UCSD-AML1 (cell line): ENCODE measurements at regions not wholly inside any gene's neighbourhood (a gene's known extent, or its start where the extent isn't known, plus 50 kb on each side); places are given as distances from the start of the nearest gene placed in this dataset.

Source experiments
- DNase-seq: peaks from one replicate; lab custom pipeline; 2025; ENCODE audit not compliant: unreplicated experiment; lab: John Stamatoyannopoulos, UW

DNA sequence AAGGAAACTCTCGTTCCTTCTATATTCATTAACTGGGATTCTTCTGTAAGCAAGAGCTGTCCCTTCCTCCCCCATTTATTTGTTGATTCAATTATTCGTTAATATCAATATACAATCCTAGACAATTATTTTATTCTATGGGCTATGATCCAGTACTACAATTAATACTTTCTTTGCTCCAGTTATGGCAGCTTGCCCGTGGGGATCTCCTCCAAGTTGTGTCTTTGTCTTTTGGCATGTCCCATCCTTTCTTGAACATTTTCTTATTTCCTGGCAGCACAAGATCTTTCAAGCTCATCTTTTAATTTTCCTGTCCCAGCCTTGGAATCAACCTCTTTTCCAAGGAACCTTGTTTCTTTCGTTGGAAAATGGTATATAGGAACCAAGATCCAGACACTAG is 249.3 kb downstream of the GAS1 start:
- no peak for DNase-seq

- DNase-seq: no peak
Measured at GRCh38 chr9:86697213-86697612, 250.1 kb downstream of the GAS1 start.

GRCh38 chr9:86695910-86696424 is 251.3 kb downstream of the GAS1 start:
- DNase-seq: no peak

DNA sequence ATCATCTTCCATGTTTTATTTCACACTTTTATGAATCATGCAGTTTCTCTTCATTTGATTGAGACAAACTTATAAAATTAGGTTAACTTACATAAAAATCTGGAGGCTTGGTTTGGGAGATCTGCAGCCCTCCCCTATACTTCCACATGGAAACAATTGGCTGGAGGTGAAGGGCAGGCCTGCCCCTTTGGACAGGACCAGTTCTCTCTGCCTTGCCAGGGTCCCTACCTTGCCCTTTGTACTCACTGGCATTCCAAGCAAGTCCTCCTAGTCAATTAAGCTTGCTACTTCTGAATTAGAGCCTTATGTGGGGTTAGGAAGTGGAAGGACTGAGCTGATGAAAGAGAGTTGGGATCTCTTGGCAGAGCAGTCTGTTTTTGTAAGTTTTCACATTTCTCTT is 257.3 kb downstream of the GAS1 start:
- DNase-seq: no peak

DNA sequence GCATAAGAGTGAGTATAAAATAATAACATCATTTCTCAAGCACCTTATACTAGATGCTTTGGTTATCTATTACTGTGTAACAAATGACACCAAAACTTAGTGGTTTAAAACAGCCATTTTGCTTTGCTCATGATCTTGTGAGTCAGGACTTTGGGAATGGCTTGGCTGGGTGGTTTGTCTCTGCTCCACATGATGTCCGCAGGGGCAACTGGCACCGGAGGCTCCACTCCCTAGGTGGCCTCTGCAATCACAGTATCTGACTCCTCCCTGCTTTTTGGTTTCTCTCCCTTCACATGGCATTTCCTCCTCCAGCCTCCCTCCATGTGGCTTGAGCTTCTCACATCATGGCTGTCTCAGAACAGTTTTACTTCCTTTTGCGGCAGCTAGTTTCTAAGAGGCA is 259.5 kb downstream of the GAS1 start:
- no peak for DNase-seq

GRCh38 chr9:86685556-86685955 is 261.8 kb downstream of the GAS1 start:
- DNase-seq: no peak

DNA sequence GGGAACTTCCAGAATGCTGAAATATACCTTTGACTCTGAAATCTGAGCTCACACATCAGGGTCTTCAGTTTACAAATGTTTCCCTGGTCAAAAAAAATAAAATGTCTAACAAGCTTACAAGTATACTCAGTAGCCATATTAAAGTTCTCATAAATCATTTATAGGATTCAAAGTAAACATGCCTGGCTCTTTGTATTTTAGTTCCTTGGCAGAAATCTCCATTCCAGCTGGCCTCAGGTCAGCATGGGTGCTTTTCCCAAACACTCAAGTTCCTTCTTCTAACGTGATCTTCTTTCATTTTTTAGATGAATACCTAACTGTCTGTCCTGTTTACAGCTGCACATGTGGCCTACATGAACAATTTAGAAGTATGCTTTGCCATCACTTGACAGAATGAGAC is 263.2 kb downstream of the GAS1 start:
- DNase-seq: no peak

- no peak for DNase-seq
Measured at GRCh38 chr9:86682240-86682639, 265.1 kb downstream of the GAS1 start.

DNA sequence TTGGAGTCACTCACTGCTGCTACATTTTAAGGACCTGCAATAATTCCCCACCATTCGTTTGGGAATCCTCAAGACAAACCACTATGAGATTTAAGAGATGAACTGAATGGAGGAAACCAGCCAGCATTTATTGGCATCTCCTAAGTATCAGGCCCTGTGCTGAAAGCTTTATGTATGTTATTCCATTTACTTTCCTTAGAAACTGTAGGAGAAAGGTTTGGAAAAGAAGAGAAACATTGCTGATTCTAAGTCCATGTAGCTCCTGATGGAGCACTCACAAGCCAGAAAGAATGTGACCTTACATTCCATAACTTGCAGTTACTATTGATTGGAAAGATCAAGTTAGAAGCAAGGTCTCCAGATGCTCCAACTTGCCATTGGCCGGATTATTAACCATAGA is 267.4 kb downstream of the GAS1 start:
- no peak for DNase-seq

DNA sequence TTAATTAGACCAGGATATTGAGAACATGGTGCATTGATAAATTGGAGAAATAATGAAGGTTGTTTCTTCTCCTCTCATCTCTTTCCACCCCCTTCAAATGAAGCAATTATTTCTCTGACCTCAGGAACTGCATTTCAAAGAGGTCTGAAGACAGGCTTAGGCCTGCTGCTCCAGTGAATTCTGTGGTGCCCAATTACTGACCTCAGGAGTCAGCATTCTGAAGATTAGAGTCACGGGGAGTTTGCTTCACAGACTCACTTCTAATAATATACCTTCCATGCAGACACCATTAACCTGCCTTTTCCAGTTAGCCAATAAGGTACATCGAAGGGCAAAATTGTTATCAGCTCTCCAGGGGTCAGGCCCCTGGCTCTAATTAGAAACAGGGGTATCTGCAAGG is 270.9 kb downstream of the GAS1 start:
- DNase-seq: no peak

DNA sequence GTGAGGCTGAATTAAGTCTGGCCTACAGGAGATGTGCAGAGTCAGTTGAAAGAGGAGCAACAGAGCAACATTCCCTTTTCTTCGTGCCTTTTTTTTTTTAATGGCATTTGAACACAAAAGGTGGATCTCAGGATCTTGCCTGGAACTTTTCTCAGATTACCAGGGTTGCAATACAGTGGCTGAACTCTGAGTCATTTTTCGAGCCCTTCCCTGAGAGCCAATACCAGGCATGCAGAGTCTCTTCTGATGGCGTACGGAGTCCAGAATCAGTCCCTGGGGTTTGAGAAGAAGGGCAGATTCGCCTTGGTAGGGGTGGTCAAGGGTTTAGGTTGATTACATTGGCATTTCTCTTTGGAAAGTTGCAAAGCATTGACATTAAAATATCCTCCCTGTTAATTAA is 271.5 kb downstream of the GAS1 start:
- no peak for DNase-seq

DNA sequence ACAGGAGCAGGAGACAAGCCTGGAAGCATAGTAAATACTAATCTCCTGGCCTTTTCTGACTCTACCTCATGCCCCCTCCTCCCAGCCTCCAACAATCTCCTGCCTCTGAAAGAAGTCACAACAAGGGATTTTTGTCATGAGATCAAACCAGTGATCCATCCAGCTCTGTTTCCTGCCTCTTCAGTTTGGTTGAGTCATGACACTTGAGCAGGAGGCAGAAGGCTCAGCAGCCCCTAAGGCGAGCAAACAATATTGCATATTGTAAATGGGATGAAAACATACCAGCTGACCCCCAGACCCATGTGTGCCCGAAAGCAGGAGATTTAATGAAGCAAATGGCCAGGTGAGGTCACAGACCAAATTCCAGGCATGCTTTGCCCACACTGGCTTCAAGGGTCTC is 272.8 kb downstream of the GAS1 start:
- no peak for DNase-seq

DNA sequence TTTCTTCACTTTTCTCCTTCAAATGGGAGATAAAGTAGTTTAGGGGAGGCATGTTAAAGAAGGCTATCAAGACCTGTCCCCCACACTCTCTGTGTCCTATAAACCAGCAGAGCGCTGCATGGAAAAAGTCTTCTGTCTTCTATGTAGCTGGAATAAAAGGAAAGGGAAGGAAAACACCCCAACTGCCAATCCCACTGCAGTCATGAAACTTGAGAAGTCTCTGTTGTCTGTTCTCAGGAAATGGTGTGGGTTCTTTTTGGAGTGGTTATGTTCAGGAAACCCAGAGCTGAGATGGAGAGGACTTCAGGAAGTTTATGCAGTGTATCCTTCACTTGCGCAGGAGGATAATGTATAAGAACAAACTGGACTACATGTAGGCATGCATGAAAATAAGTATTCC is 274.3 kb downstream of the GAS1 start:
- DNase-seq: no peak

GRCh38 chr9:86672301-86672700 is 275.0 kb downstream of the GAS1 start:
- no peak for DNase-seq

- DNase-seq: no peak
Measured at GRCh38 chr9:86671018-86671417, 276.3 kb downstream of the GAS1 start.

GRCh38 chr9:86670536-86670935 is 276.8 kb downstream of the GAS1 start:
- no peak for DNase-seq

GRCh38 chr9:86670076-86670475 is 277.2 kb downstream of the GAS1 start:
- no peak for DNase-seq

DNA sequence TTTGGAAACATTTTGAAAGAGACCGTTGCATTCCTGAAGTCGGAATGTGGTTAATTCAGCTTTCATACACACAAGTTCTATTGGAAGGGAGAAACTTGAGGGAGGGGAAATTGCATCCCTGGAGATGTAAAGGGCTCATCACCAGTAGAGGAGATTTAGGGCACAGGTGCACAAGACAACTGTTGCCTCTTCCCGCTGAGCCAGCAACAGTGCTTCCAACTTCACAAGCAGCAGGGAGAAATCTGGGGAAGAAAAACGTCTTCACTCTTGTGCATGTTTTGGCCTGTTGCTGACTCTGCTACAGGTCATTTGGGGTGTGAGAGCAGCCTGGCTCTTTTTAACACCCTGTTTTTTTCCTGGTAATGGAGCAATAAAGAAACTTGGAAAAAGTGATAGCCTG is 277.9 kb downstream of the GAS1 start:
- DNase-seq: no peak

GRCh38 chr9:86668488-86668887 is 278.8 kb downstream of the GAS1 start:
- no peak for DNase-seq

GRCh38 chr9:86667307-86667706 is 280.0 kb downstream of the GAS1 start:
- no peak for DNase-seq

DNA sequence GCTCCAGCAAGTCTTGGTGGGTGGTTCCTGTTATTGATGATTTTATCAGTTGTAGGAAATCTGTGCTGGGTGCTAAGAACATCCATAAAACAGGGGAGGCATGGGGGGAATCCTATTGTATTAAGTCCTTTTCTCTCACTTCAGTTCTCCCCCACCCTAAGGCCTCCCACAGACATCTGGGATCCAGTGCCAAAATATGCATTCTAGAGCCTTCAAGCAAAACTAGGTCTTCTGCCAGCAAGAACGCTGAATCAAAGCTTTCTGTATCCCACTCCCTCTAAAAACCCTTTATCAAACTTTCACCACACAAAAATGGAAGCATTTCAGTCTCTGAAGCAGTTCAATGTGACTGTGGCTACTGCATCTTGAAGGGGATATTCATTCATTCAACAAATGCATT is 281.9 kb downstream of the GAS1 start:
- no peak for DNase-seq

GRCh38 chr9:86664603-86665002 is 282.7 kb downstream of the GAS1 start:
- no peak for DNase-seq

- no peak for DNase-seq
Measured at GRCh38 chr9:86663905-86664304, 283.4 kb downstream of the GAS1 start.

DNA sequence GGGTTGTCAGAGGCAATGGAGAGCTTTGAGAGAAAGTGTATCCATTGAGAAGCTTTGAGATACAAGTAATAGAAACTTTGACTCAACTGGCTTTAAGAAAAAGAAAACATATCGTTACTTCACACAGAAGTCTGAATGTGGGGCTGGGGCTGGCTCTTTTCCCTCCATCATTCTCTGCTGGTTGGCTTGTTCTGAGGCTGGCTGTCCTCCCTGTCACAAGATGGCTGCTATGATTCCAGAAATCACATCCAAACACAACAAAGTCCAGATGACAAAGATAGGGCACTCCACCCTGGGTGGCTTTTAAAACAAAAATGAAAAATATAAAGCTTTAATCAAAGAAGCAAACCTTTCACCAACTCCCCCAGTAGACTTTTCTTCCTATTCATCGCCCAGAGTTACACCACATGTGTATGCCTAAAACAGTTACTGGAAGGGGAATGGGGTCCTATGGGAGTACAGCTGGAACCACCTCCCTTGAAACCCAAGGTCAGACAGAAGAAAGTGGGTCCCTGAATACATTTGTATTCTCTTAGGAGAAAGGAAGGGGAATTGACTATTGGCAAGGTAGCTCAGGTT is 284.3 kb downstream of the GAS1 start:
- DNase-seq: no peak
